ENCODE measurements at regions not wholly inside any gene's neighbourhood (a gene's known extent, or its start where the extent isn't known, plus 50 kb on each side); places are given as distances from the start of the nearest gene placed in this dataset.
"Not testable (repeated sequence)": the region's sequence is repeated elsewhere in the genome, so short reads cannot be mapped to it uniquely, and the experiment has no call there.

DNA sequence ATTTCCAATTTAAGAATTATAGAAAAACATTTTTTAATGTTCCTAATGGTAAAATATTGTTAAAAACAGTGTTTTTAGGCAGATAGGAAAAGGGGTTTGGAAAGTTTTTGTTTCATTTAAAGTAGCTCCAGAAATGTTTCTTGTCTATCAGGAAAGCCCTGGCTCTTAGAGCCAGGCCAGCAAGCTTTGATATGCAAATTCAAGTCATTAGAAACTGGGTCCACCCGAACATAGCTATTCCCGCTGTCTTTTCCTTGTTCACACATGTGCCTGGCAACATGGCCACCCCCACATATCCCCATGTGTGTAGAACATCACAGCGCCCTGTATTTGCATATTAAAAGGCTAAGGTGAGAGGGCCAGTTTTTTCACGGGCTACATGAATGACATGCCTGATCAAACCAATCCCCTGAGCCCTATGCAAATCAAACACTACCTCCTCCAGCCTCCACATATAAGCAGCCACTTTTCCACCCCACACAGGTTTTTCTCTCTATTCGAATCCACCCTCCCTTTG, 925.3 kb upstream of the CDH10 start:
- DNase-seq (ENCODE audit: low read depth): no peak

DNA sequence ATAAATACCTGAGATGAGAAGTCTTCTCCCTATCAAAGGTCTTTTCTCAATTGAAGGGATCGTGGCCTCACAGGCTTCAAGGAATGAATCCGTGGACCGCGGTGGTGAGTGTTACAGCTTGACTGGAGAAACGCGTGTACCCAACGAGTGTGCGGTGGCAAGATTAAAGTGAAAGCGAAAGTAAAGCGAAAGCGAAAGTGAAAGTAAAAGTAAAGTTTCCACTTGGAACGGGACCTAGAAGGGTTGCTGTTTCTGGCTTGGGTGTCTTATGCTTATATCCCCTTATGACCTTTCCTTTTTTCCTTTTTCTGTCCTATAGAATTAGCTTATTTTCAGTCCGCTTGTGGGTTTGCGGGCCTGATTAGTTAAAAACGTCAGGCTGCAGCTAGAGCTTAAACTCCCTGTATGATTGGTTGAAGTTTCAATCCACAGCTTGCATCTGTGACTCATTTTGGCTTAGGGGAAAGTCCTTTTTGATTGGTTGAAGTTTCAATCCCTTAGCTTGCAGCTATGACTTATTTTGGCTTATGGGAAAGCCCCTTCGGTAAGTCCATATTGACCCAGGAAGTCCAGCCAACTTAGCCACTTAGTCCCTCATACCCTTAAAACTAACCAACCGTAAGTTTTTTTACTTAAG, 924.3 kb upstream of the CDH10 start:
- no peak for DNase-seq (ENCODE audit: low read depth)

DNA sequence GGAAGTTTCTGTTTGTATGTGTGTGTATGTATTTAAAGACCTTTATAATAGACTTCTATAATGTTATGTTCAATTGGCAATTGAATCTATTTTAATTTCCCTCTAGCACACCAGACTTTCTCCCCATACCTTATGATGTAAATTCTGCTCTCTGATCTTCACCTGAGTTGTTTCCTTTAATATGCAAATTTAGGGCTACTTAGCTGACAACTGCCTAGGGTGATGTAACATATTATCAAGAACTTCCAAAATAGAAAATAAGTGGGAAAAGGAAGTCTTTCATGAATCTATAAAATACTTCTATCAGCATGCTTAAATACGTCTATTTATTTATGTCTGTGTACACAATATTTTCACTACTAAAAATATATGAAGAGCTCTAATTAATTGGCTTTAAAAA, 923.5 kb upstream of the CDH10 start:
- no peak for DNase-seq (ENCODE audit: low read depth)

DNA sequence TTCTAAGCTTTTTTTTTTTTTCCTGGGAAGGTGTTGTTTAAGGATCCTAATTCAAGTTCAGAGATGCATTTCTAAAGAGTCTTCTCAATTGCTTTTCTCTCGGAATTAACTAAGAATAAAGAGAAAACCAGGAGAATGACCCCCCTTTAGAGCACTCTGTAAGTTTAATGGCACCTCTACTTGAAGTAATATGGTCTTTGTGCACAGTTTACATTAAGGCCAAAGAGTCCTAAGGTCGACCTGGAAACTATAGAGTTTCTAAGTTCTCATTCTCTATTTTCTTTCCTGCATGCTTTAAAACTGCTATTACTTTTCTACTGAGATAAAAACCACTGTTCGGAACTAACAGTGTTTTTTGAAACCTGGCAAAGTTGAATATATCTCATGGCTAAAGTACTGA, 923.1 kb upstream of the CDH10 start:
- no peak for DNase-seq (ENCODE audit: low read depth)

DNA sequence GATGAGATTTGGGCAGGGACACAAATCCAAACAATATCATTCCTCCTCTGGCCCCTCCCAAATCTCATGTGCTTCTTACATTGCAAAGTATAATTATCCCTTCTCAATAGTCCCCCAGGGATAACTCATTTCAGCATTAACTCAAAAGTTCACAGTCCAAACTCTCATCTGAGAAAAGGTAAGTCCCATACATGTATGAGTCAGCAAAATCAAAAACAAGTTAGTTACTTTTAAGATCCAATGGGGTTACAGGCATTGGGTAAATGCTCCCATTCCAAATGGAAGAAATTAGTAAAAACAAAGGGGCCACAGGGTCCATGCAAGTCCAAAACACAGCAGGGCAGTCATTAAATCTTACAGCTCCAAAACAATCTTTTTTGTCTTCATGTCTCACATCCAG, 917.9 kb upstream of the CDH10 start:
- no peak for DNase-seq (ENCODE audit: low read depth)

DNA sequence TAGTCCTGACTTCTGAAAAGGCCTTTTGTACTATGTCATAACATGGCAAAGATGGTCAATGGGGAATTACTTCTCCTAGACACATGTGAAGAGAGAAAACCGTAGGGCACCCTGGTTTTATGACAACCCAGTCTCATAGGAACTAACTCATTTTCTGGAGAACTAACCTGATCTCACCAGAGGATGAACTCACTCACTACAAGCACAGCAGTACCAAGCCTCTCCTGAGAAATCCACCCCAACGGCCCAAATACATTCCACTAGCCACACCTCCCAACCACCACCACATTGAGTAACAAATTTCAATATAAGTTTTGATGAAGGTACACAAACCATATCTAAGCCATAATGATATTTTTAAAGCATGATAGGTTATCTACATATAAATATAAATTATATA, 909.3 kb upstream of the CDH10 start:
- no peak for DNase-seq (ENCODE audit: low read depth)

DNA sequence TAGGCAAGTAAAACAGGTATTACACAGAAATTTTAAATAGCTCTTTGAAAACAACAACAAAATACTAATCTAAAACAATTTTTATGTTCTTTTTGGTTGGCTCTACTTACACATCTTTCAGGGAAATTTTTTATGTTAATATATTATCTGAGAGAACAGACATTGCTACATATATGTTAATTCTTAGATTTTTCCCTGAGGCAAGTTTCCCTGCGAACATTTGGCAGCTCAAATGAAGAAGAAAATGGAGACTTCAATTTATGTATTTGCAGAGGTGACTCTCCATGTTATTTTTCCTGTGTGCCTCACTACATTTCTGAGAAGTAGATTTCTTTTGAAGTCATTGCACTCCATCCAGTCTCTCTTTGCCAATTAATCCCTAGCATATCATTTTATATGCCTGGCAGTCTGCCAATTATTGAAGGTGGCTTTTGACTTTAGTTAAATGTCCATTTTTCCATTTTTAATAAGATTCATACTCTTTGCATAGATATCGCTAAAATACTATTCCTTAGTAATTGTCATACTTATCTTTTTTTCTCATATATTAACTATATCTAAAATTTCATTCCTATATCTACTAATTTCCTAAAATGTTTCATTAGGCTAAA, 908.2 kb upstream of the CDH10 start:
- no peak for DNase-seq (ENCODE audit: low read depth)

DNA sequence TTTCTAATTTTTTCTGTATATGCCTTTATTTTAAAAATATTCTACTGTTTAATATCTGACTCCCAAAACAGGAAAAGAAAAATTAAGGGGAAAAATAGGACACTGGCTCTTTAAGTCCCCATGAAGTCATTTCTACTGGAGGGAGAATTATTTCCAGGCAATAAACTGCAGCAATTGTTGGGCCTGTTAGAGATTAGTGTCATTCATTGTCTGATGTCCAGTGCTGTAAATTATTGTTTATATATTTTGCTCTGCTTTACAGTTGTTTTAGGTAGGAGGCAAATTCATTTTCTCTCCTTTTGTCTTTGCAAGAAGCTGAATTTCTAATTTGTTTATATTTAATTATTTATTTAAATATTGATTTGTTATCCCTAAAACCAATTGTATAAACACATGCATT, 906.0 kb upstream of the CDH10 start:
- DNase-seq (ENCODE audit: low read depth): no peak

DNA sequence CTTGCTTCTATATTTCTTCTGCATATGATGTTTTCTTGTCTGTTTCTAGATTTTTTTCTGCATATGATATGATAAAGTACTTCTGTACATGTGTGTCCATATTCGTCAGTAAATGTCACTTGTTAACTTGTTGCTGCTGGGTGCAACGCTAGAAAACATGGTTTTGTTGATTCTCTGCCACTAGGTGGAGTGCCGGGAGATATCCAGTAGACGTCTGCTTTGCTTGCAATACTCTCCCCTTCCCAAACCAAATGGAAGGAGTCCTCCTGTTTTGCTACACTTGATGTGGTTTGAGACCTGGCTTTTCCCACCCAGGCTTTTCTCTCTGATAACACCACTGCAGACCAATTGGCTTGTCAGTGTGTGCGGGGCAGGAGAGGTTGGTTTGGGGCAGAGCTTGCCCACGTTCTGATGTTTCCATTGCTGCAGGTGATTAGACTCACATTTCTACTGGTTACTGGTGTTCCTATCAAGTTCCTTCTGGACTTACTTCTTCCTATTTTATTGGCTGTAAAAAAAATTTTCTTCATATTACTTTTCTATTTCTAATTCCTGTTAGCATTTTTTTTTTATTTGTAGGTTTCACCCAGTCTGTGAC, 900.0 kb upstream of the CDH10 start:
- peak; percentile 9 for DNase-seq (ENCODE audit: low read depth)

DNA sequence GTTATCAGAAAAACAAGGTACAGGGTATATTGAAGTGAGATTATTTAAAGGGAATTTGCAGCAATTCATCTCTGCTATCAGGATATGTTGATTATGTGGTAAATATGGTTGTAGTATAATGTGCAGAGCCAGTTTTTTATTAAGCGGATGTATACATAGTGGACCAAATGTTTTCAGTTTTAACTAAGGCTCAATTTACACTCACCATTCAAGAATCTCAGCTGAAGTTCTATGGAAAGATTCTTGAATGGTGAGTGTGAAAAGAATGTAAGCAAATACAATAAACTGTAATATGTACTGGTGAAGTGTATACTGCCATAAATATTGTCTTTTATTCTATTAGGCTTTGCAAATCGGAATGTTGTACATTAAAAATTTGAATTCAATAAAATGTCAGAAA, 895.9 kb upstream of the CDH10 start:
- DNase-seq (ENCODE audit: low read depth): no peak

DNA sequence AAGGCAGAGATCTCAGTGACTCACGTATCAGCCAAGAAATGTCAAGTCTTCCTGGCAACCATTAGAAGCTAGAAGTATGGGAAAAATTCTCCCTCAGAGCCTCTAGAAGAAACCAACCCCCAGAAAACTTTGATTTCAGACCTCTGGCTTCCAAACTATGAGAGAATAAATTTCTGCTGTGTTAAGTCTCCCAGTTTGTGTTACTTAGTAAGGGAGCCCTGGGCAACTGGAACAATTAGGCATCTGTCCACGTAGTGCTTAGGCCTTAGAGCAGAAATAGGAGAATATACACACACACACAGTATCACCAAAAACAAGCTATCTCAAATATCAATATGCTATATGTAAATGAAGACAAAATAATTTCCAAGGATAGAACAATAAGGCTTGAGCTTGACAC, 894.8 kb upstream of the CDH10 start:
- no peak for DNase-seq (ENCODE audit: low read depth)

DNA sequence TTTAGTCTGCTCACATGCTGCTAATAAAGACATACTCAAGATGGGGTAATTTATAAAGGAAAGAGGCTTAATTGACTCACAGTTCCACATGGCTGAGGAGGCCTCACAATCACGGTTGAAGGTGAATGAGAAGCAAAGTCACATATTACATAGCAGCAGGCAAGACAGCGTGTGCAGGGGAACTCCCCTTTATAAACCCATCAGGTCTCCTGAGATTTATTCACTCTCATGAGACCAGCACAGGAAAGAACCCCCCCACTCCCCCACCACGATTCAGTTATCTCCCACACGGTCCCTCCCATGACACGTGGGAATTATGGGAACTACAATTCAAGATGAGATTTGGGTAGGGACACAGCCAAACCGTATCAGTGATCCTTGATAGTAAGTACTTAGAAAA, 891.7 kb upstream of the CDH10 start:
- DNase-seq (ENCODE audit: low read depth): not testable (repeated sequence)

DNA sequence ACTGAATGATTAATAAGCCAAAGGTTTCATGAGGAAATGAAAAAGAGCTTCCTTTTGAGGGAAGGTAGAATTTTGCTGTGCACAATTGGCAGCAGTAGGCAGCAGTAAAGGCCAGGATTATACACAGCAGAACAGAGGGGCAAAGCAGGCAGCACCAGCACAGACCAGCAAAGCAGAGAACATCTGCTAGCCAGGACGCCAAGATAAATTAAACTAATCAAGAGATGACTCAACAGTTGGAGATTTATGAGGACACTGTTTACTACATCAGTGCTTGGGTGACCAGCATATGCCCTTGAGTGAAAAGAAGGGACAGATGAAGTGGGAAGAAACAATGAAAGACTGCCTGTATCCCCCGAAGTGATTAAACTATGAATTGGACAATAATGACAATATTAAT, 871.4 kb upstream of the CDH10 start:
- no peak for DNase-seq (ENCODE audit: low read depth)

DNA sequence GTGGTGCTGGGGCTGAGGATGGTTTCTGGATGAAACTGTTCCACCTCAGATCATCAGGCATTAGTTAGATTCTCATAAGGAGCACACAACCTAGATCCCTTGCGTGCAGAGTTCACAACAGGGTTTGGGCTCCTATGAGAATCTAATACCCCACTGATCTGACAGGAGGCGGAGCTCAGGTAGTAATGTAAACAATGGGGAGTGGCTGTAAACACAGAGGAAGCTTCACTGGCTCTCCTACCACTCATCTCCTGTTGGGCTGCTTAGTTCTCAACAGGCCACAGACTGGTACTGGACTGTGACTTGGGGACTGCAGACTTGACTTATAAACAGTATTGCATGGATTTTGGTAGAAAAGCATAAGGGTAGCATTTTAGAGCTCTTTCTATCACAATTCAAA, 870.7 kb upstream of the CDH10 start:
- DNase-seq (ENCODE audit: low read depth): no peak

DNA sequence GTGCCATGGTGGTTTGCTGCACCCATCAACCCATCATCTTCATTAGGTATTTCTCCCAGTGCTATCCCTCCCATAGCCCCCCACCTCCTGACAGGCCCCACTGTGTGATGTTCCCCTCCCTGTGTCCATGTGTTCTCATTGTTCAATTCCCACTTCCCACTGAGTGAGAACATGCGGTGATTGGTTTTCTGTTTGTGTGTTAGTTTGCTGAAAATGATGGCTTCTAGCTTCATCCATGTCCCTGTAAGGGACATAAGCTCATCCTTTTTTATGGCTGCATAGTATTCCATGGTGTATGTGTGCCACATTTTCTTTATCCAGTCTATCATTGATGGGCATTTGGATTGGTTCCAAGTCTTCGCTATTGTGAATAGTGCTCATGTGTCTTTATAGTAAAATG, 865.9 kb upstream of the CDH10 start:
- DNase-seq (ENCODE audit: low read depth): not testable (repeated sequence)

DNA sequence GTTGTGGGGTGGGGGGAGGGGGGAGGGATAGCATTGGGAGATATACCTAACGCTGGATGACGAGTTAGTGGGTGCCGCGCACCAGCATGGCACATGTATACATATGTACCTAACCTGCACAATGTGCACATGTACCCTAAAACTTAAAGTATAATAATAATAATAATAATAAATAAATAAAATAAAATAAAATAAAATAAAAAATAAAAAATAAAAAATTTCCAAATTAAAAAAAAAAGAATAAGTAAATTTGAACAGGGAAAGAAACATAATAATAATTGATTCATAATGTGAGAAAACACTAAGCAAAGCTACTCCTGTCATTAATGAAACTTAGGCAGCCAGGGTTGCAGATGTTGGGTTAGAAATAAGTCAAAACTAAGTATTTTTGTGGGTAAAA, 863.2 kb upstream of the CDH10 start:
- DNase-seq (ENCODE audit: low read depth): not testable (repeated sequence)

DNA sequence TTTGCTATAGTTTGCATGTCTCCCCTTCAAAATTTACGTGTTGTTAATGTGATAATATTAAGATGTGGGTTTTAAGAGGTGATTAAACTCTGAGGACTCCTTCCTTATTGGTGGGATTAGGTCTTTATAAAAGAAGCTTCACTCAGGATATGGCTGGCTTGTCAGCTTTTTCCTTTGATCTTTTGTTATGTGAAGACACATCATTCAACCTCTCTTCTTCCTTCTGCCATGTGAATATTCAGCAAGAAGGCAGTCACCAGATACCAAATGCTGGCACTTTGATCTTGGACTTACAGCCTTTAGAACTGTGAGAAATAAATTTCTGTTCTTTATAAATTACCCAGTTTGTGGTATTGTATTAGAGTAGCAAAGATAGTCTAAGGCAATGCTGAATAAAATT, 855.9 kb upstream of the CDH10 start:
- DNase-seq (ENCODE audit: low read depth): no peak

DNA sequence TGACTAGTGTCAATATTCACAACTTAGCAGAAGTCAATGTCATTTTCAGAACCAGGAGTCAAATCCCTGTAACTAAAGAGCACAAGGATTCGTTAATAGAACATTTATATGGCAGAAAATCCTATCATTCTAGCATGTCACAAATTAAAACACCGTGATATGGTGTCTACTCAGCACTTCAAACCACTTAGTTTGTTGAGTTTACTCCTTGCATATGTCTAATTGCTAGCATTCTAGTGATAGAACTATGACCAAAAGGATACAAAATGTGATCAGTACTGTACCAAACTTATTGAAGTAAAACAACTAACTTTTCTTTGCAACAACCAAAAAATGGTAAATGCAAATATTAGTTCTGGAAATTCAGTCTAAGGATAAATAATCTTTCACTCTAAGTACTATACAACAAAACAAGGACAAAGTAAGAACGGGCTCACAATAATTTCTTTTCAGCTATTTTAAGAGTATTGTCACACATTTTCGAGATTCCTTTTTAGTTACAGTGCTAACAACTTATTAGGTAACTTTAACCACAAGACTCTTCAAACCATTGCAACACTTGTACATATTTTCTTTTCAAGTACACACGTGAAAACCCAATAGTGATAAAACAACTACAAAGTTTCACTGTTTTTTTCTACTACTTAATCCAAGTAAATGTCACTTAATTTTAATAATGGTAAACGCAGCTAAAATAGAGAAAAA, 845.2 kb upstream of the CDH10 start:
- no peak for DNase-seq (ENCODE audit: low read depth)

DNA sequence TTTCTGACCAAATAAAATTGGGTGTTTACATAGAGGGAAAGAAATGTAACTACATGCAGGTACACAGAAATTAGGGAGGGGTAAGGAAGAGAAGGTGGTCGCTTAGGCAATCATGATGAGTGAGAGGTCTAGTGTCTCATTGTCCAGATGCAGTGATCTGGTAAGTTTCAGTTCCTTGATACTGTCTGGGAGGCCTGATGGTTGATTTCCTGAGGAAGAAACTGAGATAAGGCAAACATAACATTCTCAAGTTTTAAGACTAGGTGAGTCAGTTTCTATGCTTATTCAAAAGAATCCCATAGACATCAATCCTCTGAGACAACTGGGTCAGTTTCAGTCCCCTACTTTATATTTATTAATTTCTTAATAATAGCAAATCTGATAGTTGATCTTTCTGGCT, 843.3 kb upstream of the CDH10 start:
- DNase-seq (ENCODE audit: low read depth): no peak

DNA sequence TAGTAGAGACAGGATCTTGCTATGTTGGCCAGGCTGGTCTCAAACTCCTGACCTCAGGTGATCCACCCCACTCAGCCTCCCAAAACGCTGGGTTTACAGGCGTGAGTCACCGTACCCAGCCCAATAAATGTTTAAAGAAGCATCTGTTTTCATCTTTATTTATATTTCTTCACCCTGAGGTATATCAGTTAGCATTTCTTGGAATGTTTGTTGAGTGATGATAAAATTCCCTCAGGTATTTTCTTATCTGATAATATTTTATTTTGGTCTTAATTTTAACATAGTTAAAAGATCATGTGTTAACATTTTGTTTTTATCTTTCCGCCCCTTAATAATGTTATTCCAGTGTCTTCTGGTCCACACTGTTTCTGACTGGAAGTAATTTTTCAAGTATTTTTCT, 839.6 kb upstream of the CDH10 start:
- DNase-seq (ENCODE audit: low read depth): no peak

DNA sequence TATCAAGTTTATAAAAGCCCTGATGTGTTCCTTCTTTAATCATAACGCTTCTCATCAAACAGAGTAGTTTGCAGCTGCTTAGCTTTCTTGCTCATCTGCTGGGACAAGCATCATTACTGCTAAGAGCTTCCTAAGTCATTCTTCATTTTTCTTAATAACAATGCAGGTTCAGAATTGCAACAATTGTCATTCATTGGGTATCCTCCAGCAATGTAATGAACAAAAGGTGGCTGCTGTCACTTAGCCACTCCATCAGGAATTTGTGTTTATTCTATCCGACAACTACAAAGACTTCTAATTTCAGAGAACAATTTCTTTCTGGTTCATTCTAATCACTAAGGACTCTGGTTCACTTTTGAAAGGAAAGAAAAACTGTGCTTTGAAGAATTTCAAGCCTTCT, 836.7 kb upstream of the CDH10 start:
- no peak for DNase-seq (ENCODE audit: low read depth)

DNA sequence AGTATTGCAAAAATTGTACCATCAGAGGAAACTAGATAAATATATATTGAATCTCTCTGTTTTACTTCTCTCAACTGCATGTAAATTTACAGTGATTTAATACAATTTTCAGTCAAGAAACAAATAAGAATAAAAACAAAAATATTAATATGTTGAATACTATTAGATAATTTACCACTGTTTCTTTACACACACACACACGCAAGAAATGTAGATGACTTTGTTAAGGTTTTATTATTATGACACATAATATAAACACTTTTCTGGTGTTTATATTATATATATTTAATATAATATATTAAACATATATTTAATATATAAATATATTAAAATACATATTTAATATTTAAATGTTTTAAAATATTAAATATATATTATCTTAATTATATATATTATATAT, 814.3 kb upstream of the CDH10 start:
- no peak for DNase-seq (ENCODE audit: low read depth)

DNA sequence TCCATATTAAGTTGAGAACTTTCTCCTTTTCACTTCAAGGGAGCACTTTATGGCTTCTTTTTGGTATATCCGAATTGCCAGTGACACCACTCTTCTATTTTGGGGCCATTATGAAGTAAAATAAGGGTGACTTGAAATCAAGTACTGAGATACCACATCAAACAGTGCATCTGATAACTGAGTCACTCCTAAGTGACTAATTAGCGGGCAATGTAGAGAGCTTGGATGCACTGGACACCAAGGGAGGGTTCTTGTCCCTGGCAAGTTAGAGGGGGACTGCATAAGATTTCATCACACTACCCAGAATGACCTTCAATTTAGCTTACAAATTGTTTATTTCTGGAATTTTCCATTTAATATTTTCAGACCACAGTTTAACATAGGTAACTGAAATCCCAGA, 813.9 kb upstream of the CDH10 start:
- DNase-seq (ENCODE audit: low read depth): no peak

Measured in CMK (cell line).